A549 (cell line): ENCODE measurements at regions not wholly inside any gene's neighbourhood (a gene's known extent, or its start where the extent isn't known, plus 50 kb on each side); places are given as distances from the start of the nearest gene placed in this dataset.

Experiments used
- ATAC-seq, 2 experiments: fragments of 200-7000 bp in 1 of 2; fragments of >200 bp in 1 of 2; cut with Nextera tagmentation in 1 of 2; cut with Tn5 transposase in 1 of 2; 3 replicates each; pipeline versions ENCODE4 v1.8.0 to v1.9.1; 2018 to 2020; ENCODE audit warnings: mild to moderate bottlenecking in 1 of 2, moderate library complexity in 1 of 2
- CTCF ChIA-PET: fragments of 300-600 bp; sonication (Branson Sonifier 250); formaldehyde crosslinking; extraction: SDS; loops from one replicate; lab custom pipeline; 2021; ENCODE audit warnings: antibody characterized with exemption, inconsistent platforms; lab: Yijun Ruan, JAX
- POLR2A ChIA-PET: fragments of 350-600 bp; formaldehyde crosslinking; extraction: SDS; loops from one replicate; lab custom pipeline; 2021; ENCODE audit warnings: antibody characterized with exemption, inconsistent platforms; lab: Yijun Ruan, JAX
- DNase-seq, 2 experiments: peaks; one replicate each; pipeline versions ENCODE4 v3.0.0 to v3.0.0-alpha.2; 2011 to 2016; ENCODE audit warnings: low read depth in 1 of 2, low spot score in 1 of 2
- FAIRE-seq: peaks from 2 replicates; lab custom pipeline; 2011; peaks lifted over from hg19 to GRCh38; lab: Jason Lieb, UNC
- H3K27ac ChIP-seq, 2 experiments: fragments of >200 bp; sonication (Bioruptor Twin); formaldehyde crosslinking; 3 replicates each; pipeline ENCODE4 v1.5.1; 2016 to 2017
- H3K4me1 ChIP-seq: fragments of >200 bp; sonication (Bioruptor Twin); formaldehyde crosslinking; 3 replicates; pipeline ENCODE4 v1.6.1; 2016
- H3K4me2 ChIP-seq: fragments of >200 bp; sonication (Bioruptor Twin); formaldehyde crosslinking; 3 replicates; pipeline ENCODE4 v1.6.1; 2016
- H3K4me3 ChIP-seq: fragments of >200 bp; sonication (Bioruptor Twin); formaldehyde crosslinking; 3 replicates; pipeline ENCODE4 v1.5.1; 2016
- H3K9me3 ChIP-seq: fragments of >200 bp; sonication (Bioruptor Twin); formaldehyde crosslinking; 3 replicates; pipeline ENCODE4 v1.6.1; 2016
- CBX8 ChIP-seq: fragments of 200-600 bp; sonication (generic); IDR thresholded peaks from 2 replicates; pipeline ENCODE4 v1.6.1; 2016
- CHD4 ChIP-seq: fragments of 200-600 bp; sonication (generic); IDR thresholded peaks from 2 replicates; pipeline ENCODE4 v1.6.1; 2016; ENCODE audit warnings: antibody characterized with exemption, mild to moderate bottlenecking, borderline replicate concordance
- EHF ChIP-seq: fragments of 250-450 bp; sonication (Bioruptor Pico); IDR thresholded peaks from 2 replicates; pipeline ENCODE4 v1.5.0; 2020; ENCODE audit warnings: mild to moderate bottlenecking
- EHMT2 ChIP-seq: fragments of 200-600 bp; sonication (generic); IDR thresholded peaks from 2 replicates; pipeline ENCODE4 v1.6.1; 2016; ENCODE audit warnings: antibody characterized with exemption, low read depth, mild to moderate bottlenecking, moderate library complexity
- EP300 ChIP-seq, 2 experiments: fragments of >200 bp; sonication (Bioruptor Twin); formaldehyde crosslinking; IDR thresholded peaks; 2 replicates in 1 of 2; 3 replicates in 1 of 2; pipeline ENCODE4 v1.6.1; 2016 to 2017
- ESRRA ChIP-seq: fragments of 150-350 bp; IDR thresholded peaks from 2 replicates; pipeline ENCODE4 v1.6.1; 2014; ENCODE audit warnings: mild to moderate bottlenecking, low read length, borderline replicate concordance
- FOSB ChIP-seq: fragments of 250-450 bp; sonication (Bioruptor Pico); IDR thresholded peaks from 2 replicates; pipeline ENCODE4 v1.5.0; 2020; ENCODE audit warnings: mild to moderate bottlenecking, moderate library complexity
- GATA3 ChIP-seq: IDR thresholded peaks from 2 replicates; pipeline ENCODE4 v1.6.1; 2012; ENCODE audit warnings: borderline replicate concordance
- HDAC2 ChIP-seq: fragments of 200-600 bp; sonication (generic); IDR thresholded peaks from 2 replicates; pipeline ENCODE4 v1.6.1; 2016
- HEYL ChIP-seq: fragments of 250-450 bp; sonication (Bioruptor Pico); IDR thresholded peaks from 2 replicates; pipeline ENCODE4 v1.8.0; 2021; ENCODE audit warnings: mild to moderate bottlenecking, moderate library complexity
- HOXB13 ChIP-seq: fragments of 250-450 bp; sonication (Bioruptor Pico); IDR thresholded peaks from 2 replicates; pipeline ENCODE4 v1.5.0; 2020; ENCODE audit warnings: low read depth, mild to moderate bottlenecking, moderate library complexity
- JUN ChIP-seq, 2 experiments: fragments of >200 bp; sonication (Bioruptor Twin); formaldehyde crosslinking; IDR thresholded peaks; 2 replicates in 1 of 2; 3 replicates in 1 of 2; pipeline ENCODE4 v1.6.1; 2016 to 2017
- JUNB ChIP-seq: fragments of >200 bp; sonication (Bioruptor Twin); formaldehyde crosslinking; IDR thresholded peaks from 2 replicates; pipeline ENCODE4 v1.6.1; 2016
- KDM1A ChIP-seq: fragments of 200-600 bp; sonication (generic); IDR thresholded peaks from 2 replicates; pipeline ENCODE4 v1.6.1; 2016; ENCODE audit warnings: low read depth, mild to moderate bottlenecking
- MAFK ChIP-seq: fragments of 450-650 bp; IDR thresholded peaks from 2 replicates; pipeline ENCODE4 v1.6.1; 2014; ENCODE audit not compliant: partially characterized antibody
- MAX ChIP-seq: IDR thresholded peaks from 2 replicates; pipeline ENCODE4 v1.6.1; 2012
- MAZ ChIP-seq: fragments of 150-350 bp; IDR thresholded peaks from 2 replicates; pipeline ENCODE4 v1.6.1; 2014; ENCODE audit warnings: antibody characterized with exemption, low read depth, low read length, borderline replicate concordance
- NFE2L2 ChIP-seq: fragments of 150-350 bp; conservative IDR thresholded peaks from 2 replicates; pipeline ENCODE4 v1.6.1; 2014; ENCODE audit warnings: low read length
- RNF2 ChIP-seq: fragments of 200-600 bp; sonication (generic); IDR thresholded peaks from 2 replicates; pipeline ENCODE4 v1.6.1; 2016; ENCODE audit warnings: low read depth, mild to moderate bottlenecking, antibody characterized with exemption, moderate library complexity, borderline replicate concordance
- SMC3 ChIP-seq: fragments of >200 bp; sonication (Bioruptor Twin); formaldehyde crosslinking; IDR thresholded peaks from 3 replicates; pipeline ENCODE4 v1.6.1; 2018; ENCODE audit warnings: inconsistent platforms
- SREBF2 ChIP-seq: fragments of 450-650 bp; IDR thresholded peaks from 2 replicates; pipeline ENCODE4 v1.6.1; 2014; ENCODE audit warnings: mild to moderate bottlenecking, moderate library complexity
- ZFP36 ChIP-seq: fragments of 450-650 bp; IDR thresholded peaks from 2 replicates; pipeline ENCODE4 v1.6.1; 2014; ENCODE audit warnings: borderline replicate concordance; ENCODE audit not compliant: partially characterized antibody
- ZSCAN20 ChIP-seq: fragments of 250-450 bp; sonication (Bioruptor Pico); IDR thresholded peaks from 2 replicates; pipeline ENCODE4 v1.8.0; 2022; ENCODE audit warnings: mild to moderate bottlenecking, moderate library complexity
- WGBS: methylation state at CpG from one replicate; pipeline ENCODE4 v1.1.6; 2017; ENCODE audit errors: missing lambda C conversion rate; 5-methylcytosine and 5-hydroxymethylcytosine counted together
- TF ChIP-seq, protein P1 (sequence below): fragments of >200 bp; sonication (Bioruptor Twin); formaldehyde crosslinking; IDR thresholded peaks from 2 replicates; pipeline ENCODE4 v1.6.1; 2016
- TF ChIP-seq, protein P2 (sequence below): fragments of >200 bp; sonication (Bioruptor Twin); formaldehyde crosslinking; IDR thresholded peaks from 3 replicates; pipeline ENCODE4 v1.6.1; 2016

- H3K4me1 ChIP-seq, result no peaks in the 10 kb centered on the region
Observed at GRCh38 chr11:42085736-42086135, 626.3 kb upstream of the LRRC4C start.

GRCh38 chr11:42093541-42093940 lies 634.1 kb upstream of the LRRC4C start:
- H3K4me1 ChIP-seq, result no peaks in the 10 kb centered on the region
- H3K9me3 ChIP-seq, result no peaks in the 10 kb centered on the region; the same call in 2 of the 3 replicates
- no peak overlapping the region for H3K27ac ChIP-seq
- CTCF ChIA-PET, result no interaction called here
- DNase-seq, result no peak
- no peak for FAIRE-seq
- ATAC-seq, result no peak
- H3K4me3 ChIP-seq, result no peak overlapping the region
- TF ChIP-seq EHF (no peak), MAFK (peak; percentile 67)
- POLR2A ChIA-PET, result no interaction called here
- 3% methylated on average over 3 of the region's 3 CpGs for WGBS
- no peak overlapping the region for H3K4me2 ChIP-seq

More at GRCh38 chr11:42085736-42086135, 626.3 kb upstream of the LRRC4C start:
- Histone ChIP-seq H3K9me3 (peaks cover 2% of the 10 kb centered on the region; the same call in 1 of the 3 replicates), H3K4me2 (no peak overlapping the region), H3K27ac (no peak overlapping the region), H3K4me3 (no peak overlapping the region)
- WGBS, result 40% methylated on average over 4 of the region's 4 CpGs
- ChIA-PET POLR2A (no interaction called here), CTCF (no interaction called here)
- FAIRE-seq, result no peak
- no peak for ATAC-seq
- DNase-seq, result no peak
- no peak for TF ChIP-seq ZSCAN20 (CRISPR knock-in tag)
- no peak for TF ChIP-seq EP300 (IDR thresholded peaks at IDR 0.05)
- no peak for TF ChIP-seq JUN (IDR thresholded peaks at IDR 0.05)
- no peak for TF ChIP-seq GATA3
- no peak for TF ChIP-seq MAX
- TF ChIP-seq KDM1A, result no peak
- no peak for TF ChIP-seq CHD4
- TF ChIP-seq HDAC2, result no peak
- TF ChIP-seq, protein P1, sequence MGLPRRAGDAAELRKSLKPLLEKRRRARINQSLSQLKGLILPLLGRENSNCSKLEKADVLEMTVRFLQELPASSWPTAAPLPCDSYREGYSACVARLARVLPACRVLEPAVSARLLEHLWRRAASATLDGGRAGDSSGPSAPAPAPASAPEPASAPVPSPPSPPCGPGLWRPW, result no peak
- no peak for TF ChIP-seq HEYL (CRISPR knock-in tag)
- TF ChIP-seq JUNB, result no peak
- TF ChIP-seq, protein P2, sequence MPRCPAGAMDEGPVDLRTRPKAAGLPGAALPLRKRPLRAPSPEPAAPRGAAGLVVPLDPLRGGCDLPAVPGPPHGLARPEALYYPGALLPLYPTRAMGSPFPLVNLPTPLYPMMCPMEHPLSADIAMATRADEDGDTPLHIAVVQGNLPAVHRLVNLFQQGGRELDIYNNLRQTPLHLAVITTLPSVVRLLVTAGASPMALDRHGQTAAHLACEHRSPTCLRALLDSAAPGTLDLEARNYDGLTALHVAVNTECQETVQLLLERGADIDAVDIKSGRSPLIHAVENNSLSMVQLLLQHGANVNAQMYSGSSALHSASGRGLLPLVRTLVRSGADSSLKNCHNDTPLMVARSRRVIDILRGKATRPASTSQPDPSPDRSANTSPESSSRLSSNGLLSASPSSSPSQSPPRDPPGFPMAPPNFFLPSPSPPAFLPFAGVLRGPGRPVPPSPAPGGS, result no peak
- TF ChIP-seq ESRRA, result no peak
- TF ChIP-seq NFE2L2, result no peak
- TF ChIP-seq MAZ, result no peak

GRCh38 chr11:42098075-42098474 lies 638.6 kb upstream of the LRRC4C start:
- H3K9me3 ChIP-seq, result no peaks in the 10 kb centered on the region; the same call in 2 of the 3 replicates
- POLR2A ChIA-PET, result no interaction called here
- 0% methylated on average over 1 of the region's 1 CpG for WGBS
- ATAC-seq, result no peak
- no peak overlapping the region for H3K27ac ChIP-seq
- H3K4me1 ChIP-seq, result no peaks in the 10 kb centered on the region
- no peak for FAIRE-seq
- CTCF ChIA-PET, result no interaction called here
- H3K4me3 ChIP-seq, result no peak overlapping the region
- TF ChIP-seq SMC3 (no peak), SREBF2 (no peak), EHMT2 (no peak), HOXB13 (CRISPR knock-in tag) (no peak), ZFP36 (no peak), FOSB (CRISPR knock-in tag) (no peak), CBX8 (no peak), GATA3 (no peak), EHF (no peak), HEYL (CRISPR knock-in tag) (no peak), RNF2 (no peak), NFE2L2 (no peak)
- TF ChIP-seq, protein P2, result no peak
- no peak overlapping the region for H3K4me2 ChIP-seq
- no peak for DNase-seq
